Right lobe of liver (tissue), 4 donors: ENCODE measurements at regions not wholly inside any gene's neighbourhood (a gene's known extent, or its start where the extent isn't known, plus 50 kb on each side); places are given as distances from the start of the nearest gene placed in this dataset.

Experiments used
- CTCF ChIP-seq, 4 donors: fragments of 200-600 bp in 3 of 4; fragments of 450-650 bp in 1 of 4; IDR thresholded peaks; one replicate each; pipeline versions ENCODE4 v1.5.1 to v1.8.0; 2016 to 2022; ENCODE audit warnings: antibody characterized with exemption in 4 of 4, mild to moderate bottlenecking in 2 of 4
- POLR2A ChIP-seq: fragments of 450-650 bp; IDR thresholded peaks from one replicate; pipeline ENCODE4 v1.6.1; 2017; ENCODE audit warnings: antibody characterized with exemption, mild to moderate bottlenecking
- donor health status: DM: no; HTN: no; CAD: no.
- donor health status: DM: no; HTN: no; CAD: no.
- donor health status: DM: no; HTN: yes; CAD: no.

DNA sequence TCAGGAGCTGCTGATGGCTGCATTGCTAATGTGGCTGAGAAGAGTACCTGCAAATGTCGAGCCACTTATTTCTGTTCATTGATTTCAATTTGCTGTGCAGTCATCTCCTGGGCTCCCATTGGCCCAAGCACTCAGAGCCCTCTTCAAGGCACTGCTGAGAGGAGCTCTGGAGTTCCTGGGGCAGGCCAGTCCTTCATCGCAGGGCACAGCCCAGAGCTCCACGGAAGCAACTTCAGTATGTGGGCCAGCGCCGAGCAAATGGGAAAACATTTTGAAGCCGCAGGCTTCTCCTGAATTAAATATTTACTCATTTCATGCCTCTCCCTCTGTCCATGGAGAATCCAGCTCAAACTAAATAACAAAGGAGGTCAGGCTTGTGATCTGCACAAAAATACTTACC lies 383.3 kb downstream of the BCOR start:
- TF ChIP-seq CTCF (IDR thresholded peaks at IDR 0.05) = no peak
- TF ChIP-seq POLR2A = no peak
